ENCODE measurements at regions not wholly inside any gene's neighbourhood (a gene's known extent, or its start where the extent isn't known, plus 50 kb on each side); places are given as distances from the start of the nearest gene placed in this dataset.

DNA sequence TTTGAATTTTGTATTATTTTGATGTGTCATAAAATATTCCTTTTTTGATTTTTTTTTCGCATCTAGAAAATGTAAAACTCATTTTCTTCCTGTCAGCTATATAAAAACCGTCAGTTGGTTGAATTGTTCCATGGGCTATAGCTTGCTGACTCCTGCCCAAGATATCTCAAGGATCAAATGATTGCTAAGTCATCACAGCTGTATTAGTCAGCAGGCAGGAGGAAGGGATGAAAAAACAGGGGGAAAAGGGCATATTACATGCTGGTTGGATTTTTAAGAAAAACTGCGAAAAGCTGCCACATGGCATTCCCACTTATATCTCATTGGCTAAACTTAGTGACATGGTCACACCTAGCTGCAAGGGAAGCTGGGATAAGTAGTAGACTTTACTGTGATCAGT is 569.9 kb downstream of the BCKDHB start:
- TF ChIP-seq POLR2AphosphoS5 (IDR thresholded peaks at IDR 0.05; ENCODE audit: low read depth, low read length) (no peak), TCF7L2 (IDR thresholded peaks at IDR 0.05; ENCODE audit: borderline replicate concordance, extremely low read depth, insufficient read depth, insufficient read length) (no peak), POLR2A (IDR thresholded peaks at IDR 0.05; ENCODE audit: borderline replicate concordance, extremely low read depth, insufficient read depth, insufficient read length) (no peak), EZH2 (IDR thresholded peaks at IDR 0.05) (no peak), YY1 (IDR thresholded peaks at IDR 0.05; ENCODE audit: extremely low read depth, insufficient replicate concordance, low read depth, low read length) (no peak), JUND (IDR thresholded peaks at IDR 0.05) (no peak), ZBTB33 (IDR thresholded peaks at IDR 0.05; ENCODE audit: extremely low read depth, insufficient replicate concordance, low read length) (no peak), CBX3 (IDR thresholded peaks at IDR 0.05; ENCODE audit: low read depth) (no peak)
- TF ChIP-seq, protein P1, sequence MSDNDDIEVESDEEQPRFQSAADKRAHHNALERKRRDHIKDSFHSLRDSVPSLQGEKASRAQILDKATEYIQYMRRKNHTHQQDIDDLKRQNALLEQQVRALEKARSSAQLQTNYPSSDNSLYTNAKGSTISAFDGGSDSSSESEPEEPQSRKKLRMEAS (IDR thresholded peaks at IDR 0.05), result no peak
- TF ChIP-seq, protein P2, sequence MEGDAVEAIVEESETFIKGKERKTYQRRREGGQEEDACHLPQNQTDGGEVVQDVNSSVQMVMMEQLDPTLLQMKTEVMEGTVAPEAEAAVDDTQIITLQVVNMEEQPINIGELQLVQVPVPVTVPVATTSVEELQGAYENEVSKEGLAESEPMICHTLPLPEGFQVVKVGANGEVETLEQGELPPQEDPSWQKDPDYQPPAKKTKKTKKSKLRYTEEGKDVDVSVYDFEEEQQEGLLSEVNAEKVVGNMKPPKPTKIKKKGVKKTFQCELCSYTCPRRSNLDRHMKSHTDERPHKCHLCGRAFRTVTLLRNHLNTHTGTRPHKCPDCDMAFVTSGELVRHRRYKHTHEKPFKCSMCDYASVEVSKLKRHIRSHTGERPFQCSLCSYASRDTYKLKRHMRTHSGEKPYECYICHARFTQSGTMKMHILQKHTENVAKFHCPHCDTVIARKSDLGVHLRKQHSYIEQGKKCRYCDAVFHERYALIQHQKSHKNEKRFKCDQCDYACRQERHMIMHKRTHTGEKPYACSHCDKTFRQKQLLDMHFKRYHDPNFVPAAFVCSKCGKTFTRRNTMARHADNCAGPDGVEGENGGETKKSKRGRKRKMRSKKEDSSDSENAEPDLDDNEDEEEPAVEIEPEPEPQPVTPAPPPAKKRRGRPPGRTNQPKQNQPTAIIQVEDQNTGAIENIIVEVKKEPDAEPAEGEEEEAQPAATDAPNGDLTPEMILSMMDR (IDR thresholded peaks at IDR 0.05 in 2 of 3, conservative IDR thresholded peaks at IDR 0.05 in 1 of 3; ENCODE audit: borderline replicate concordance in 1 of 3, insufficient read depth in 1 of 3, low read depth in 2 of 3, low read length in 2 of 3), result no peak
